SK-N-SH (cell line): ENCODE measurements at regions not wholly inside any gene's neighbourhood (a gene's known extent, or its start where the extent isn't known, plus 50 kb on each side); places are given as distances from the start of the nearest gene placed in this dataset.

Experiments
- CTCF ChIA-PET: fragments of 300-600, 350-600 bp; formaldehyde crosslinking; extraction: SDS; loops from one replicate; lab custom pipeline; 2021; lab: Yijun Ruan, JAX
- POLR2A ChIA-PET: fragments of 350-600 bp; sonication (Branson Sonifier 250); formaldehyde crosslinking; extraction: SDS; loops from one replicate; lab custom pipeline; 2020; ENCODE audit warnings: antibody characterized with exemption, inconsistent platforms; lab: Yijun Ruan, JAX
- DNase-seq: peaks from one replicate; pipeline ENCODE4 v3.0.0; 2012
- H2AFZ ChIP-seq: fragments of 200-600 bp; sonication (generic); 2 replicates; pipeline ENCODE4 v1.8.1; 2016; ENCODE audit warnings: antibody characterized with exemption, mild to moderate bottlenecking, low read depth
- H3F3A ChIP-seq: fragments of 200-600 bp; sonication (generic); replicated peaks from 2 replicates; pipeline ENCODE3; 2016; ENCODE audit warnings: antibody characterized with exemption, mild to moderate bottlenecking; ENCODE audit not compliant: insufficient read depth
- H3K27ac ChIP-seq, 2 experiments: fragments of 200-500 bp in 1 of 2; fragments of 200-600 bp in 1 of 2; sonication (Bioruptor generic) in 1 of 2; sonication (generic), shearing (Covaris generic) in 1 of 2; 2 replicates each; pipeline versions ENCODE4 v1.5.1 to v1.6.1; 2014 to 2016; ENCODE audit warnings: low read depth in 2 of 2, inconsistent platforms in 1 of 2, low read length in 1 of 2, mild to moderate bottlenecking in 1 of 2, mixed read lengths in 1 of 2
- H3K27me3 ChIP-seq: fragments of 200-600 bp; sonication (generic), shearing (Covaris generic); 2 replicates; pipeline ENCODE4 v1.6.1; 2016; ENCODE audit warnings: mixed run types; ENCODE audit not compliant: insufficient read depth
- H3K36me3 ChIP-seq, 2 experiments: fragments of 200-500 bp in 1 of 2; fragments of 200-600 bp in 1 of 2; sonication (Bioruptor generic) in 1 of 2; sonication (generic) in 1 of 2; replicated peaks in 1 of 2; 2 replicates each; pipeline versions ENCODE3 to v1.5.1; 2014 to 2016; ENCODE audit warnings: low read length in 1 of 2, mild to moderate bottlenecking in 1 of 2; ENCODE audit not compliant: insufficient read depth in 2 of 2, control insufficient read depth in 1 of 2
- H3K4me1 ChIP-seq, 2 experiments: fragments of 200-500 bp in 1 of 2; fragments of 200-600 bp in 1 of 2; sonication (Bioruptor generic) in 1 of 2; sonication (generic), shearing (Covaris generic) in 1 of 2; 2 replicates each; pipeline versions ENCODE4 v1.5.1 to v1.6.1; 2014 to 2016; ENCODE audit warnings: low read depth in 1 of 2, low read length in 1 of 2, mixed run types in 1 of 2; ENCODE audit not compliant: insufficient read depth in 2 of 2, control insufficient read depth in 1 of 2
- H3K4me2 ChIP-seq: fragments of 200-600 bp; sonication (generic), shearing (Covaris generic); 2 replicates; pipeline ENCODE4 v1.6.1; 2017; ENCODE audit warnings: mixed run types
- H3K4me3 ChIP-seq, 2 experiments: fragments of 200-500 bp in 1 of 2; fragments of 200-600 bp in 1 of 2; sonication (Bioruptor generic) in 1 of 2; sonication (generic), shearing (Covaris generic) in 1 of 2; 2 replicates each; pipeline versions ENCODE4 v1.5.1 to v1.8.1; 2014 to 2016; ENCODE audit warnings: low read depth in 2 of 2, inconsistent platforms in 1 of 2, low read length in 1 of 2, mild to moderate bottlenecking in 1 of 2, mixed read lengths in 1 of 2, moderate library complexity in 1 of 2
- H3K79me2 ChIP-seq: fragments of 200-600 bp; sonication (generic); 2 replicates; pipeline ENCODE4 v1.8.1; 2017; ENCODE audit warnings: mild to moderate bottlenecking; ENCODE audit not compliant: insufficient read depth
- H3K9ac ChIP-seq: fragments of 200-600 bp; sonication (generic); 2 replicates; pipeline ENCODE4 v1.6.1; 2017; ENCODE audit warnings: mixed run types
- H3K9me2 ChIP-seq: fragments of 200-600 bp; sonication (generic); 2 replicates; pipeline ENCODE4 v1.6.1; 2017; ENCODE audit warnings: mixed run types
- H3K9me3 ChIP-seq: fragments of 200-600 bp; sonication (generic); 2 replicates; pipeline ENCODE4 v1.6.1; 2017; ENCODE audit warnings: mixed run types, mild to moderate bottlenecking, moderate library complexity
- H4K20me1 ChIP-seq: fragments of 200-600 bp; sonication (generic); 2 replicates; pipeline ENCODE4 v1.6.1; 2017; ENCODE audit warnings: mild to moderate bottlenecking, mixed run types; ENCODE audit not compliant: insufficient read depth
- EP300 ChIP-seq, 2 experiments: IDR thresholded peaks; 2 replicates each; pipeline versions ENCODE4 v1.4.0 to v1.6.1; 2012; ENCODE audit warnings: borderline replicate concordance in 1 of 2, low read depth in 1 of 2, low read length in 1 of 2
- FOSL2 ChIP-seq: IDR thresholded peaks from 2 replicates; pipeline ENCODE4 v1.4.0; 2012; ENCODE audit warnings: low read depth, mild to moderate bottlenecking, moderate library complexity, borderline replicate concordance
- FOXJ3 ChIP-seq: sonication (generic); formaldehyde crosslinking; IDR thresholded peaks from 2 replicates; pipeline ENCODE4 v1.5.1; 2020; ENCODE audit warnings: mild to moderate bottlenecking, missing genetic modification reagents
- FOXM1 ChIP-seq: IDR thresholded peaks from 2 replicates; pipeline ENCODE4 v1.4.0; 2012; ENCODE audit warnings: low read depth, mild to moderate bottlenecking
- GATA2 ChIP-seq: sonication (generic); formaldehyde crosslinking; IDR thresholded peaks from 2 replicates; pipeline ENCODE4 v1.5.0; 2020; ENCODE audit warnings: mild to moderate bottlenecking, missing genetic modification reagents
- JUND ChIP-seq: IDR thresholded peaks from 2 replicates; pipeline ENCODE4 v1.4.0; 2012
- MEF2A ChIP-seq: IDR thresholded peaks from 2 replicates; pipeline ENCODE4 v1.4.0; 2012; ENCODE audit warnings: low read depth, borderline replicate concordance
- MXI1 ChIP-seq: IDR thresholded peaks from 2 replicates; pipeline ENCODE4 v1.6.1; 2012; ENCODE audit warnings: mild to moderate bottlenecking, low read depth, low read length, improper control_type of control experiment
- RAD21 ChIP-seq: IDR thresholded peaks from 2 replicates; pipeline ENCODE4 v1.6.1; 2012; ENCODE audit warnings: mild to moderate bottlenecking, low read length
- RXRA ChIP-seq: IDR thresholded peaks from 2 replicates; pipeline ENCODE4 v1.4.0; 2012; ENCODE audit warnings: low read depth, mild to moderate bottlenecking, borderline replicate concordance
- TAF1 ChIP-seq: IDR thresholded peaks from 2 replicates; pipeline ENCODE4 v1.6.1; 2012; ENCODE audit warnings: low read depth, mild to moderate bottlenecking, low read length, moderate library complexity, borderline replicate concordance
- TCF12 ChIP-seq: IDR thresholded peaks from 2 replicates; pipeline ENCODE4 v1.4.0; 2012
- TEAD4 ChIP-seq: IDR thresholded peaks from 2 replicates; pipeline ENCODE4 v1.4.0; 2012; ENCODE audit warnings: mild to moderate bottlenecking, borderline replicate concordance; ENCODE audit not compliant: insufficient read depth
- YY1 ChIP-seq: IDR thresholded peaks from 2 replicates; pipeline ENCODE4 v1.4.0; 2012; ENCODE audit warnings: low read depth, mild to moderate bottlenecking
- ZBTB33 ChIP-seq: IDR thresholded peaks from 2 replicates; pipeline ENCODE4 v1.4.0; 2012; ENCODE audit warnings: low read depth, borderline replicate concordance
- WGBS: methylation state at CpG from one replicate; pipeline ENCODE4 v1.1.6; 2017; ENCODE audit warnings: low lambda C conversion rate; 5-methylcytosine and 5-hydroxymethylcytosine counted together
- TF ChIP-seq, protein P1 (sequence below): IDR thresholded peaks from 2 replicates; pipeline ENCODE4 v1.4.0; 2012; ENCODE audit warnings: low read depth, borderline replicate concordance
- TF ChIP-seq, protein P2 (sequence below): fragments of 200-600 bp; sonication (generic); IDR thresholded peaks from 2 replicates; pipeline ENCODE4 v1.6.1; 2017; ENCODE audit warnings: antibody characterized with exemption, mild to moderate bottlenecking, moderate library complexity
- TF ChIP-seq, protein P3 (sequence below): fragments of 150-350 bp; IDR thresholded peaks from 2 replicates; pipeline ENCODE4 v1.6.1; 2017; ENCODE audit warnings: antibody characterized with exemption, low read length, low read depth, borderline replicate concordance

- TF ChIP-seq FOXJ3 (CRISPR knock-in tag) (no peak), GATA2 (CRISPR knock-in tag) (no peak), TAF1 (no peak)
- TF ChIP-seq, protein P1, sequence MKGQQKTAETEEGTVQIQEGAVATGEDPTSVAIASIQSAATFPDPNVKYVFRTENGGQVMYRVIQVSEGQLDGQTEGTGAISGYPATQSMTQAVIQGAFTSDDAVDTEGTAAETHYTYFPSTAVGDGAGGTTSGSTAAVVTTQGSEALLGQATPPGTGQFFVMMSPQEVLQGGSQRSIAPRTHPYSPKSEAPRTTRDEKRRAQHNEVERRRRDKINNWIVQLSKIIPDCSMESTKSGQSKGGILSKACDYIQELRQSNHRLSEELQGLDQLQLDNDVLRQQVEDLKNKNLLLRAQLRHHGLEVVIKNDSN = no peak
- Histone ChIP-seq H3K27ac (no peak overlapping the region), H3K9ac (no peak overlapping the region), H4K20me1 (no peaks in the 10 kb centered on the region), H3K79me2 (no peaks in the 10 kb centered on the region), H3K4me3 (no peak overlapping the region), H3K4me2 (no peak overlapping the region), H3F3A (no peaks in the 10 kb centered on the region), H3K9me3 (no peaks in the 10 kb centered on the region), H3K9me2 (no peaks in the 10 kb centered on the region), H2AFZ (no peak overlapping the region), H3K36me3 (no peaks in the 10 kb centered on the region), H3K27me3 (no peaks in the 10 kb centered on the region), H3K4me1 (no peaks in the 10 kb centered on the region)
- ChIA-PET CTCF (no interaction called here), POLR2A (no interaction called here)
- DNase-seq = no peak
Measured at GRCh38 chr12:118706437-118706836, 274.9 kb upstream of the SRRM4 start.

GRCh38 chr12:118709946-118710345 is 271.4 kb upstream of the SRRM4 start:
- no peak overlapping the region for H3K4me2 ChIP-seq
- H3K9me3 ChIP-seq = no peaks in the 10 kb centered on the region
- H3K27ac ChIP-seq = no peak overlapping the region
- no peak overlapping the region for H3K4me3 ChIP-seq
- TF ChIP-seq FOXJ3 (CRISPR knock-in tag) = no peak
- no peak for TF ChIP-seq MEF2A
- no peak for TF ChIP-seq EP300 (IDR thresholded peaks at IDR 0.05; ENCODE audit: borderline replicate concordance in 1 of 2, low read depth in 1 of 2, low read length in 1 of 2)
- no peak for TF ChIP-seq RAD21
- no peak for TF ChIP-seq JUND
- no peak for TF ChIP-seq TCF12
- TF ChIP-seq GATA2 (CRISPR knock-in tag) = no peak
- TF ChIP-seq TEAD4 = no peak
- TF ChIP-seq MXI1 = no peak
- TF ChIP-seq, protein P2, sequence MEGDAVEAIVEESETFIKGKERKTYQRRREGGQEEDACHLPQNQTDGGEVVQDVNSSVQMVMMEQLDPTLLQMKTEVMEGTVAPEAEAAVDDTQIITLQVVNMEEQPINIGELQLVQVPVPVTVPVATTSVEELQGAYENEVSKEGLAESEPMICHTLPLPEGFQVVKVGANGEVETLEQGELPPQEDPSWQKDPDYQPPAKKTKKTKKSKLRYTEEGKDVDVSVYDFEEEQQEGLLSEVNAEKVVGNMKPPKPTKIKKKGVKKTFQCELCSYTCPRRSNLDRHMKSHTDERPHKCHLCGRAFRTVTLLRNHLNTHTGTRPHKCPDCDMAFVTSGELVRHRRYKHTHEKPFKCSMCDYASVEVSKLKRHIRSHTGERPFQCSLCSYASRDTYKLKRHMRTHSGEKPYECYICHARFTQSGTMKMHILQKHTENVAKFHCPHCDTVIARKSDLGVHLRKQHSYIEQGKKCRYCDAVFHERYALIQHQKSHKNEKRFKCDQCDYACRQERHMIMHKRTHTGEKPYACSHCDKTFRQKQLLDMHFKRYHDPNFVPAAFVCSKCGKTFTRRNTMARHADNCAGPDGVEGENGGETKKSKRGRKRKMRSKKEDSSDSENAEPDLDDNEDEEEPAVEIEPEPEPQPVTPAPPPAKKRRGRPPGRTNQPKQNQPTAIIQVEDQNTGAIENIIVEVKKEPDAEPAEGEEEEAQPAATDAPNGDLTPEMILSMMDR = no peak
- TF ChIP-seq RXRA = no peak
- TF ChIP-seq ZBTB33 = no peak
- TF ChIP-seq, protein P3, sequence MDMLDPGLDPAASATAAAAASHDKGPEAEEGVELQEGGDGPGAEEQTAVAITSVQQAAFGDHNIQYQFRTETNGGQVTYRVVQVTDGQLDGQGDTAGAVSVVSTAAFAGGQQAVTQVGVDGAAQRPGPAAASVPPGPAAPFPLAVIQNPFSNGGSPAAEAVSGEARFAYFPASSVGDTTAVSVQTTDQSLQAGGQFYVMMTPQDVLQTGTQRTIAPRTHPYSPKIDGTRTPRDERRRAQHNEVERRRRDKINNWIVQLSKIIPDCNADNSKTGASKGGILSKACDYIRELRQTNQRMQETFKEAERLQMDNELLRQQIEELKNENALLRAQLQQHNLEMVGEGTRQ = no peak
- TF ChIP-seq FOSL2 = no peak
- TF ChIP-seq YY1 = no peak
- TF ChIP-seq FOXM1 = no peak
- H3K79me2 ChIP-seq = no peaks in the 10 kb centered on the region
- POLR2A ChIA-PET = no interaction called here
- CTCF ChIA-PET = interaction anchor here (1.4 kb wide), 1 partner anchor 144 kb away, joined by 3 read pairs; no protein-coding TSS in a partner anchor
- H3K27me3 ChIP-seq = no peaks in the 10 kb centered on the region
- no peaks in the 10 kb centered on the region for H3F3A ChIP-seq
- no peaks in the 10 kb centered on the region for H3K36me3 ChIP-seq
- H3K9ac ChIP-seq = no peak overlapping the region
- no peak overlapping the region for H2AFZ ChIP-seq
- no peak for DNase-seq
- no peaks in the 10 kb centered on the region for H4K20me1 ChIP-seq
- no peaks in the 10 kb centered on the region for H3K4me1 ChIP-seq
- WGBS = 9% methylated on average over 1 of the region's 2 CpGs
- no peaks in the 10 kb centered on the region for H3K9me2 ChIP-seq
